Ishikawa (cell line): ENCODE measurements at regions not wholly inside any gene's neighbourhood (a gene's known extent, or its start where the extent isn't known, plus 50 kb on each side); places are given as distances from the start of the nearest gene placed in this dataset.

ENCODE experiments used
- CEBPB ChIP-seq: IDR thresholded peaks from 2 replicates; pipeline ENCODE4 v1.6.1; 2012
- CREB1 ChIP-seq: IDR thresholded peaks from 2 replicates; pipeline ENCODE4 v1.6.1; 2012; ENCODE audit warnings: low read depth
- EGR1 ChIP-seq: IDR thresholded peaks from 2 replicates; pipeline ENCODE4 v1.6.1; 2012
- EP300 ChIP-seq: IDR thresholded peaks from 2 replicates; pipeline ENCODE4 v1.6.1; 2012; ENCODE audit warnings: borderline replicate concordance
- REST ChIP-seq: IDR thresholded peaks from 2 replicates; pipeline ENCODE4 v1.6.1; 2012; ENCODE audit warnings: low read depth, mild to moderate bottlenecking
- TEAD4 ChIP-seq: IDR thresholded peaks from 2 replicates; pipeline ENCODE4 v1.6.1; 2012

GRCh38 chr18:64405161-64405560, 256.3 kb upstream of the LINC00305 start:
- TF ChIP-seq CREB1 (no peak), CEBPB (no peak), EGR1 (no peak), EP300 (no peak), REST (no peak), TEAD4 (no peak)
